Panc1 (cell line): ENCODE measurements at regions not wholly inside any gene's neighbourhood (a gene's known extent, or its start where the extent isn't known, plus 50 kb on each side); places are given as distances from the start of the nearest gene placed in this dataset.
"Not testable (repeated sequence)": the region's sequence is repeated elsewhere in the genome, so short reads cannot be mapped to it uniquely, and the experiment has no call there.

Experiments used
- ATAC-seq: fragments of 200-7000 bp; cut with Tn5 transposase; 2 replicates; pipeline ENCODE4 v1.9.1; 2020; ENCODE audit warnings: mild to moderate bottlenecking, moderate library complexity
- BruUV-seq: library from RNA; stranded (reverse); fragments of 400-500 nt; replicated peaks from 2 replicates; lab custom pipeline; 2021; lab: Mats Ljungman, UMichigan
- CTCF ChIA-PET: fragments of 300-600 bp; sonication (Branson Sonifier 250); formaldehyde crosslinking; loops from one replicate; lab custom pipeline; 2022; ENCODE audit warnings: antibody characterized with exemption; lab: Charles Lee
- POLR2A ChIA-PET: fragments of 300-600 bp; sonication (Branson Sonifier 250); formaldehyde crosslinking; loops from one replicate; lab custom pipeline; 2022; ENCODE audit warnings: antibody characterized with exemption; lab: Charles Lee
- DNase-seq: peaks from one replicate; pipeline ENCODE4 v3.0.0-alpha.2; 2010; ENCODE audit warnings: low read depth, low spot score
- H3K27ac ChIP-seq: 2 replicates; pipeline ENCODE4 v1.5.1; 2011; ENCODE audit warnings: mild to moderate bottlenecking, low read length, inconsistent platforms
- H3K27me3 ChIP-seq: fragments of 200-500 bp; sonication (Bioruptor generic); 2 replicates; pipeline ENCODE4 v1.6.0; 2014; ENCODE audit warnings: low read length, inconsistent platforms; ENCODE audit not compliant: control insufficient read depth, insufficient read depth
- H3K36me3 ChIP-seq: fragments of 200-500 bp; sonication (Bioruptor generic); 2 replicates; pipeline ENCODE4 v1.5.1; 2014; ENCODE audit warnings: inconsistent platforms, mild to moderate bottlenecking, low read length, moderate library complexity; ENCODE audit not compliant: control insufficient read depth, insufficient read depth
- H3K4me1 ChIP-seq: 2 replicates; pipeline ENCODE4 v1.5.1; 2011; ENCODE audit warnings: inconsistent platforms, mild to moderate bottlenecking, low read length, moderate library complexity; ENCODE audit not compliant: control insufficient read depth, insufficient read depth
- H3K4me3 ChIP-seq, 2 experiments: 2 replicates each; pipeline ENCODE4 v1.5.1; 2011 to 2012; ENCODE audit warnings: low read depth in 2 of 2, low read length in 2 of 2, mild to moderate bottlenecking in 2 of 2, inconsistent platforms in 1 of 2, moderate library complexity in 1 of 2
- H3K9me3 ChIP-seq: fragments of 200-500 bp; sonication (Bioruptor generic); 2 replicates; pipeline ENCODE4 v1.5.1; 2014; ENCODE audit warnings: low read depth, mild to moderate bottlenecking, inconsistent platforms, low read length, moderate library complexity; ENCODE audit not compliant: control insufficient read depth, insufficient read depth
- CTCF ChIP-seq: fragments of 450-650 bp; IDR thresholded peaks from 2 replicates; pipeline ENCODE4 v1.5.1; 2017; ENCODE audit warnings: mild to moderate bottlenecking
- POLR2AphosphoS5 ChIP-seq: IDR thresholded peaks from 2 replicates; pipeline ENCODE4 v1.6.1; 2012; ENCODE audit warnings: mild to moderate bottlenecking, low read depth, low read length, moderate library complexity
- REST ChIP-seq, 2 experiments: IDR thresholded peaks; 2 replicates each; pipeline ENCODE4 v1.6.1; 2011 to 2012; ENCODE audit warnings: low read depth in 2 of 2, control low read depth in 1 of 2, low read length in 1 of 2, mild to moderate bottlenecking in 1 of 2, moderate library complexity in 1 of 2; ENCODE audit not compliant: insufficient read depth in 1 of 2
- SIN3A ChIP-seq: IDR thresholded peaks from 2 replicates; pipeline ENCODE4 v1.6.1; 2012; ENCODE audit warnings: low read depth, mild to moderate bottlenecking, low read length, moderate library complexity, borderline replicate concordance; ENCODE audit not compliant: insufficient read depth
- TCF7L2 ChIP-seq: IDR thresholded peaks from 2 replicates; pipeline ENCODE4 v1.6.1; 2011; ENCODE audit warnings: mild to moderate bottlenecking, low read depth, low read length, inconsistent platforms
- in situ Hi-C: cut with HindIII; loops from 2 replicates; pipeline ENCODE4 v1.10.0; 2016; ENCODE audit warnings: low sequenced_read_pairs, low pct_unique_long_range_greater_than_20kb
- intact Hi-C: fragments of 100-400 bp; cut with micrococcal nuclease; formaldehyde crosslinking; loops from one replicate; pipeline ENCODE4 v1.10.0; 2022; ENCODE audit not compliant: unreplicated experiment

GRCh38 chr20:55528482-55528881, 476.8 kb downstream of the CBLN4 start:
- ChIA-PET CTCF (no interaction called here), POLR2A (no interaction called here)
- H3K4me3 ChIP-seq, result no peak overlapping the region
- no peak for DNase-seq
- H3K36me3 ChIP-seq, result no peaks in the 10 kb centered on the region
- TF ChIP-seq TCF7L2, result no peak
- TF ChIP-seq POLR2AphosphoS5, result no peak
- no peak for TF ChIP-seq REST (IDR thresholded peaks at IDR 0.05; ENCODE audit: insufficient read depth in 1 of 2, low read depth in 2 of 2, low read length in 1 of 2)
- H3K4me1 ChIP-seq, result no peaks in the 10 kb centered on the region
- no peak overlapping the region for H3K27ac ChIP-seq
- peaks cover 11% of the 10 kb centered on the region; the same call in 1 of the 2 replicates for H3K9me3 ChIP-seq
- BruUV-seq, result no TSS peak
- ATAC-seq, result no peak
- intact Hi-C loops, result no loop called here
- no peaks in the 10 kb centered on the region for H3K27me3 ChIP-seq
- in situ Hi-C loops, result no loop called here

GRCh38 chr20:55522296-55522815, 483.0 kb downstream of the CBLN4 start:
- Histone ChIP-seq H3K9me3 (no peaks in the 10 kb centered on the region), H3K4me3 (no peak overlapping the region), H3K4me1 (no peaks in the 10 kb centered on the region), H3K27ac (no peak overlapping the region), H3K36me3 (no peaks in the 10 kb centered on the region), H3K27me3 (no peaks in the 10 kb centered on the region)
- POLR2A ChIA-PET, result no interaction called here
- in situ Hi-C loops (no loop called here), intact Hi-C loops (no loop called here)
- BruUV-seq, result no TSS peak
- no peak for ATAC-seq
- DNase-seq, result no peak
- TF ChIP-seq POLR2AphosphoS5 (no peak), SIN3A (no peak), CTCF (no peak), REST (IDR thresholded peaks at IDR 0.05; ENCODE audit: insufficient read depth in 1 of 2, low read depth in 2 of 2, low read length in 1 of 2) (no peak), TCF7L2 (no peak)
- CTCF ChIA-PET, result no interaction called here

- DNase-seq, H3K27me3 ChIP-seq, in situ Hi-C loops, H3K27ac ChIP-seq, intact Hi-C loops, BruUV-seq, H3K9me3 ChIP-seq, H3K4me3 ChIP-seq, CTCF ChIA-PET, H3K36me3 ChIP-seq, POLR2A ChIA-PET, ATAC-seq, H3K4me1 ChIP-seq: not testable (repeated sequence)
These were observed 487.7 kb downstream of the CBLN4 start for GRCh38 chr20:55517584-55517983.
